GM23338 (cell line): ENCODE measurements at regions not wholly inside any gene's neighbourhood (a gene's known extent, or its start where the extent isn't known, plus 50 kb on each side); places are given as distances from the start of the nearest gene placed in this dataset.

Source experiments
- CTCF ChIP-seq, 2 experiments: fragments of 200-600 bp in 1 of 2; sonication (generic) in 1 of 2; conservative IDR thresholded peaks; 2 replicates each; pipeline versions ENCODE4 v1.5.1 to v1.6.1; 2016 to 2017; ENCODE audit warnings: antibody characterized with exemption in 2 of 2, low read depth in 2 of 2, mild to moderate bottlenecking in 2 of 2, moderate library complexity in 1 of 2
- EZH2 ChIP-seq: fragments of 200-600 bp; sonication (generic); IDR thresholded peaks from one replicate; pipeline ENCODE4 v1.8.0; 2017; ENCODE audit warnings: antibody characterized with exemption, mild to moderate bottlenecking, low read depth; ENCODE audit not compliant: unreplicated experiment
- EZH2phosphoT487 ChIP-seq: fragments of 200-600 bp; sonication (generic); IDR thresholded peaks from one replicate; pipeline ENCODE4 v1.8.1; 2018; ENCODE audit warnings: antibody characterized with exemption; ENCODE audit not compliant: unreplicated experiment
- NANOG ChIP-seq: IDR thresholded peaks from 2 replicates; pipeline ENCODE4 v1.6.1; 2016; ENCODE audit warnings: antibody characterized with exemption, borderline replicate concordance
- REST ChIP-seq: IDR thresholded peaks from one replicate; pipeline ENCODE4 v1.6.1; 2018; ENCODE audit warnings: antibody characterized with exemption; ENCODE audit not compliant: unreplicated experiment

GRCh38 chr3:139814646-139815045, 120.3 kb upstream of the CLSTN2 start:
- TF ChIP-seq EZH2phosphoT487 (no peak), CTCF (conservative IDR thresholded peaks at IDR 0.05; ENCODE audit: low read depth in 2 of 2) (no peak), REST (no peak), EZH2 (no peak), NANOG (no peak)
